ENCODE measurements at regions not wholly inside any gene's neighbourhood (a gene's known extent, or its start where the extent isn't known, plus 50 kb on each side); places are given as distances from the start of the nearest gene placed in this dataset.
"Not testable (repeated sequence)": the region's sequence is repeated elsewhere in the genome, so short reads cannot be mapped to it uniquely, and the experiment has no call there.

GRCh38 chr13:88718781-88719180 is 1047.6 kb downstream of the SLITRK5 start:
- no peak for DNase-seq (ENCODE audit: low spot score)

GRCh38 chr13:88726075-88726474 is 1054.9 kb downstream of the SLITRK5 start:
- DNase-seq (ENCODE audit: low spot score) = no peak

DNA sequence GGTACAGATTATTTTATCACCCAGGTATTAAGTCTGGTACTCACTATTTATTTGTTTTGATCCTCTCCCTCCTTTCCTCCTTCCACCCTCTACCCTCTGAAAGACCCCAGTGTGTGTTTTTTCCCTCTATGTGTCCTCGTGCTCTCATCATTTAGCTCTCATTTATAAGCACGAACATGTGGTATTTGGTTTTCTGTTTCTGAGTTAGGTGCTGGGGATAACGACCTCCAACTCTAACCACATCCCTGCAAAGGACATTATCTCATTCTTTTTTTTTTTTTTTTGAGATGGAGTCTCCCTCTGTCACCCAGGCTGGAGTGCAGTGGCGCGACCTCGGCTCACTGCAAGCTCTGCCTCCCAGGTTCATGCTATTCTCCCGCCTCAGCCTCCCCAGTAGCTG is 1056.1 kb downstream of the SLITRK5 start:
- not testable (repeated sequence) for DNase-seq (ENCODE audit: low spot score)

- no peak for DNase-seq (ENCODE audit: low spot score)
Measured at GRCh38 chr13:88729605-88730004, 1058.4 kb downstream of the SLITRK5 start.

GRCh38 chr13:88736026-88736425 is 1064.9 kb downstream of the SLITRK5 start:
- no peak for DNase-seq (ENCODE audit: low spot score)

DNA sequence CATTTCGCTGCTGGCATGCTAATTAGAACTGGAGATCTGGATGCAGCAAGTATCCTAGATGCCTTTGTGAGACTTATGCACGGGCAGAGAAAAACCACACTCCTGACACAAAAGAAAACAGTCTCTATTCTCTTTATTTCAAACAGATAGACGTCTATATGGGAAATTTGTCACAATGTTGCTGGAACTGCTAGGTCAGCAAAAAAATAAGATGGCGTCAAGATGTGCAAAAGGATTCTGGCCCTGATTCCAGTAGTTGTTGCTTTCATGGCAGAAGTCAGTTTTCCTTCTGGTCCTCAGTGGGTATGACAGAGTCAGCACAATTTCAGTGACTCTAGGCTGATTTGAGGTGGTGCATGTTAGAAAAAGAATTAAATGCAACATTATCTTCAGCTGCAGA is 1068.0 kb downstream of the SLITRK5 start:
- no peak for DNase-seq (ENCODE audit: low spot score)

GRCh38 chr13:88744289-88744688 is 1073.1 kb downstream of the SLITRK5 start:
- DNase-seq (ENCODE audit: low spot score) = no peak

DNA sequence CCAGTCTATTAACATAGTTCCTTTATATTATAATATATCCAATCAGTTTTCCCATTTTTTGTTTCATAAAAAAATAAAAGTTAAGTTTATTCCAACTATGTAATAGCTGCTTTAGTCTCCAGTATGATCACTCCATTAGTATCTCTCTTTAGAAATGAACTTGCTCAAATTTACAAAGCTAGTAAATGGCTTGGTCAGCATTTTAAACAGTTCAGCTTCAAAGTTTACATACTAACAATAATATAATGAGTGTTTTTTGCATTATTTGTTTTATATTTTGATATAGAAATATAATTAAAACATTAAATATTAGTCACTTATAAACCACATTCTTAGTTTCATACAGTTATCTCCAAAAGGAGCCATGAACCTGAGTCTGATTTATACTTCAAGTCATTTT is 1073.8 kb downstream of the SLITRK5 start:
- DNase-seq (ENCODE audit: low spot score) = no peak

GRCh38 chr13:88752041-88752440 is 1080.9 kb downstream of the SLITRK5 start:
- no peak for DNase-seq (ENCODE audit: low spot score)

- DNase-seq (ENCODE audit: low spot score) = no peak
Measured at GRCh38 chr13:88754141-88754540, 1083.0 kb downstream of the SLITRK5 start.

DNA sequence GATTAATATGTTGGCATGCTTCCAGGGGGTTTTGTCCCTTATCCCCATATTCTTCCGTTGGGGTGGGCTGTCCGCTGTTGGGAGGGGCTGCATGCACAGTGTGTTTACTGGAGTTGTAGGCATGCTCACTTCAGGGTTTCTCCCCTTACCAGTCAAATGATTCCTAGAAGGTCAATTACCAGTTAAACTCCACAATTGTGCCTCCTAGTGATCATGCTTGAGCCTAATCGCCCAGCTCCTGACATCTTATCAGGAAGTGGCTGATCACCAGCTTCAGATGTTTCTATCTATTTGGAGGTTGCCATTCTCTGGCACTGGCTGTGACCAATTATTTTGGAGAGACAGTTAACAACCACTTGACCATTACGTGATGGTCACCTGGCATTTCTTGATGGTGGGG is 1090.0 kb downstream of the SLITRK5 start:
- DNase-seq (ENCODE audit: low spot score) = no peak

- DNase-seq (ENCODE audit: low spot score) = no peak
Measured at GRCh38 chr13:88764103-88764502, 1092.9 kb downstream of the SLITRK5 start.

GRCh38 chr13:88800505-88800904 is 1129.3 kb downstream of the SLITRK5 start:
- DNase-seq (ENCODE audit: low spot score) = no peak

- DNase-seq (ENCODE audit: low spot score) = no peak
Measured at GRCh38 chr13:88801361-88801760, 1130.2 kb downstream of the SLITRK5 start.

DNA sequence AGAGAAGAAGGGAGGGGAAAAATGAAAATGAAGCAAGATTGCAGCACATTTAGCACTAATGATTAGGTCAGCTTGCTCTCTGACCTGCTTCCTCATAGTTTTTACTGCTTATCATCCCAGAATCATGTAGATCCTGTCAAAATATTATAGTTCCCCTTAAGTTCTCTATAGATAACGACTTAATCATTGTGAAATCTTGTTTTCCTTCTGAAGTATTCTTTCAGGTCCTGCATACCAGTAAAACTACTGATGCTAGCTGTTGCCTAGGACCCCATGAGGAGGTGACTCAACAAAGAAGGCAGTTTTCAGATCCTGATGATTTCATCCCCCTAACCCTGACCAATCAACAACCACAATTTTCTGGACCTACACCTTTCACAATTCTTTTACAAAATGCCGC is 1131.7 kb downstream of the SLITRK5 start:
- no peak for DNase-seq (ENCODE audit: low spot score)

GRCh38 chr13:88806438-88806837 is 1135.3 kb downstream of the SLITRK5 start:
- no peak for DNase-seq (ENCODE audit: low spot score)

DNA sequence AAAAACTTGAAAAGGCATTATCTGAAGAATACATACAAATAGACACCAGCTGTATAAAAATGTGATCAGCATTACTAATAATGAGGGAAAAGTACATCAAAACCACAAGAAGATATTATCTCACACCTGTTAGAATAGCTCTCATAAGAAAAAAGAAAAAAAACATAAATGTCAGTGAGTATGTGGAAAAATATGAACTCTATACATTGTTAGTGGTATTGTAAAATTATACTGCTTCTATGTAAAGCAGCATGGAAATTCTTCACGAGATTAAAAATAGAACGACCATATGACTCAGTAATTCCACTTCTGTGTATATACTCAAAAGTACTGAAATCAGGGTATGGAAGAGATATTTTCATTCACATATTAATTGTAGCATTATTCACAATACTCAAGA is 1146.4 kb downstream of the SLITRK5 start:
- DNase-seq (ENCODE audit: low spot score) = no peak

- DNase-seq (ENCODE audit: low spot score) = no peak
Measured at GRCh38 chr13:88823114-88823513, 1151.9 kb downstream of the SLITRK5 start.

DNA sequence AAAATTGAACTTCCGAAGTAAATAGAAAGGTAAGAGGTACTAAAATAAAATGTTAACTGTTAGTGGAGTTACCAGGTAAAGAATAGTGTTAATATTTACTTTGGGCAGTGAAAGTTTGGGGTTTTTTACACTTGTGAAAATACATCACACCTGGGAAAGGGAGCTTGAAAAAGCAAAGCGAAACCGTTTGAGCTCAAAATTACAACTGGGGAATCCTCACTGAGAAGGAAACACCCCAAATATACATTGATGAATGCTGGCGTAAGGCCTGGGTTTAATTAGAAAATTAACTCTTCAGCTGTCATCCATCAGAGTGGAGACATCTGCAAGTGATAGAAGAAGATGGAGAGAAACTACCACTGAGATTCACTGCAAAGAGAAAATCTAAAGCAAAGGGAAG is 1153.0 kb downstream of the SLITRK5 start:
- DNase-seq (ENCODE audit: low spot score) = no peak

DNA sequence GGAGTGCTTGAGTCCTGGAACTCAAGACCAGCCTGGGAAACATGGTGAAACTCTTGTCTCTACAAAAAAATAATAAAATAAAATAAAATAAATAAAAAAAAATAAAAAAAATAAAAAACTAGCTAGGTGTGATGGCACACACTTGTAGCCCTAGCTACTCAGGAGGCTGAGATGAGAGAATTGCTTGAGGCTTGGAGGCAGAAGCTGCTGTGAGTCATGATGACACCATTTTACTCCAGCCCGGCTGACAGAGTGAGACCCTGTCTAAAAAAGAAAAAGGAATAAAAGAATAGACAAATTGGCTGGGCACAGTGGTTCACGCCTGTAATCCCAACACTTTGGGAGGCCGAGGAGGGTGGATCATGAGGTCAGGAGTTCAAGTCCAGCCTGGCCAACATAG is 1168.9 kb downstream of the SLITRK5 start:
- DNase-seq (ENCODE audit: low spot score) = no peak

- not testable (repeated sequence) for DNase-seq (ENCODE audit: low spot score)
Measured at GRCh38 chr13:88852293-88852692, 1181.1 kb downstream of the SLITRK5 start.

GRCh38 chr13:88857256-88857655 is 1186.1 kb downstream of the SLITRK5 start:
- no peak for DNase-seq (ENCODE audit: low spot score)

GRCh38 chr13:88862095-88862620 is 1191.0 kb downstream of the SLITRK5 start:
- no peak for DNase-seq (ENCODE audit: low spot score)

DNA sequence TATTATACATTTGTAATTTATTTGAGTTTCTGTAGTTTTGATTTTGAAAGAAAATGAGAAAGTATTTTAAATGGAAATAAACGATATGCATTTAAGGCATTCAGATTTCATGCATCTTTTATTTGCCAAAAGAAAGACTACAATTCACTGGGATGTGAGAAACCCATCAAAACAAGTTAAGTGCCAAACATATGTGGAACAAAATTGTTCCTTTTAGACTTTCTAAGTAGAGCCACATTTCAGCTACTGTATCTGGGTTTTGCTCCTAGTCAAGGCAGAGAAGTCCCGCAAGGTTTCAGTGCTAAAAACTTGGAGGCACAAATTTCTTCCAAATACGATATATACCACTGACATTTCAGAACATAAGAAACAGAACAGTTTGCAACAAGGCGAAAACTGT is 1191.9 kb downstream of the SLITRK5 start:
- no peak for DNase-seq (ENCODE audit: low spot score)

- DNase-seq (ENCODE audit: low spot score) = no peak
Measured at GRCh38 chr13:88866195-88866594, 1195.0 kb downstream of the SLITRK5 start.

Data from ecto neural progenitor cell (in vitro differentiated cells).